Lower lobe of right lung (tissue), 2 donors: ENCODE measurements at regions not wholly inside any gene's neighbourhood (a gene's known extent, or its start where the extent isn't known, plus 50 kb on each side); places are given as distances from the start of the nearest gene placed in this dataset.

Source experiments
- ATAC-seq, 2 donors: fragments of 200-7000 bp; cut with Tn5 transposase; one replicate each; pipeline ENCODE4 v1.9.1; 2020 to 2022; ENCODE audit warnings: mild to moderate bottlenecking in 2 of 2, moderate library complexity in 2 of 2
- DNase-seq: peaks from one replicate; pipeline ENCODE4 v3.0.0-alpha.2; 2020
- H3K27ac ChIP-seq: fragments of 200-600 bp; one replicate; pipeline ENCODE4 v1.8.0; 2022
- H3K27me3 ChIP-seq: fragments of 200-600 bp; one replicate; pipeline ENCODE4 v1.8.0; 2022; ENCODE audit warnings: low read depth
- H3K36me3 ChIP-seq: fragments of 200-600 bp; one replicate; pipeline ENCODE4 v1.8.0; 2022; ENCODE audit warnings: mild to moderate bottlenecking
- H3K4me1 ChIP-seq: fragments of 200-600 bp; one replicate; pipeline ENCODE4 v1.8.0; 2022
- H3K4me3 ChIP-seq: fragments of 200-600 bp; one replicate; pipeline ENCODE4 v1.8.0; 2022; ENCODE audit warnings: mild to moderate bottlenecking
- H3K9me3 ChIP-seq: fragments of 200-600 bp; one replicate; pipeline ENCODE4 v1.8.0; 2022
- CTCF ChIP-seq: fragments of 200-600 bp; IDR thresholded peaks from one replicate; pipeline ENCODE4 v1.8.0; 2022; ENCODE audit warnings: antibody characterized with exemption, mild to moderate bottlenecking
- intact Hi-C: fragments of 100-400 bp; cut with DNase I; formaldehyde crosslinking; loops from one replicate; pipeline ENCODE4 v1.11.0; 2022
- donor health status: DM: no; HTN: yes; CAD: no; lungs with severe emphysema.

GRCh38 chr12:73076760-73077159 lies 804.6 kb downstream of the TRHDE start:
- intact Hi-C loops, result no loop called here
- no peak for ATAC-seq

GRCh38 chr12:73083736-73084135 lies 811.6 kb downstream of the TRHDE start:
- Histone ChIP-seq H3K27me3 (no peaks in the 10 kb centered on the region), H3K4me1 (no peaks in the 10 kb centered on the region), H3K36me3 (no peaks in the 10 kb centered on the region), H3K27ac (no peak overlapping the region), H3K9me3 (peaks cover 3% of the 10 kb centered on the region), H3K4me3 (no peak overlapping the region)
- intact Hi-C loops, result no loop called here
- DNase-seq (no peak), ATAC-seq (no peak)
- TF ChIP-seq CTCF, result no peak

More at GRCh38 chr12:73076760-73077159, 804.6 kb downstream of the TRHDE start:
- no peak for TF ChIP-seq CTCF
- DNase-seq, result no peak
- Histone ChIP-seq H3K9me3 (no peaks in the 10 kb centered on the region), H3K27ac (no peak overlapping the region), H3K36me3 (no peaks in the 10 kb centered on the region), H3K4me3 (no peak overlapping the region), H3K4me1 (no peaks in the 10 kb centered on the region), H3K27me3 (no peaks in the 10 kb centered on the region)

GRCh38 chr12:73106296-73106695 lies 834.1 kb downstream of the TRHDE start:
- intact Hi-C loops, result no loop called here
- no peak for TF ChIP-seq CTCF
- DNase-seq (no peak), ATAC-seq (no peak)
- no peak overlapping the region for H3K4me3 ChIP-seq
- no peaks in the 10 kb centered on the region for H3K4me1 ChIP-seq
- H3K9me3 ChIP-seq, result no peaks in the 10 kb centered on the region
- no peaks in the 10 kb centered on the region for H3K27me3 ChIP-seq
- H3K36me3 ChIP-seq, result no peaks in the 10 kb centered on the region
- H3K27ac ChIP-seq, result no peak overlapping the region

- intact Hi-C loops, result no loop called here
- no peak for ATAC-seq
- no peak for DNase-seq
These were observed 834.7 kb downstream of the TRHDE start for GRCh38 chr12:73106896-73107295.

GRCh38 chr12:73110816-73111215 lies 838.6 kb downstream of the TRHDE start:
- ATAC-seq (no peak), DNase-seq (no peak)
- Histone ChIP-seq H3K36me3 (no peaks in the 10 kb centered on the region), H3K27ac (no peak overlapping the region), H3K27me3 (no peaks in the 10 kb centered on the region), H3K4me1 (no peaks in the 10 kb centered on the region), H3K9me3 (no peaks in the 10 kb centered on the region), H3K4me3 (no peak overlapping the region)
- TF ChIP-seq CTCF, result no peak
- intact Hi-C loops, result no loop called here

More at GRCh38 chr12:73106896-73107295, 834.7 kb downstream of the TRHDE start:
- Histone ChIP-seq H3K27ac (no peak overlapping the region), H3K9me3 (no peaks in the 10 kb centered on the region), H3K36me3 (no peaks in the 10 kb centered on the region), H3K4me1 (no peaks in the 10 kb centered on the region), H3K27me3 (no peaks in the 10 kb centered on the region), H3K4me3 (no peak overlapping the region)
- no peak for TF ChIP-seq CTCF
